ENCODE measurements at regions not wholly inside any gene's neighbourhood (a gene's known extent, or its start where the extent isn't known, plus 50 kb on each side); places are given as distances from the start of the nearest gene placed in this dataset.

DNA sequence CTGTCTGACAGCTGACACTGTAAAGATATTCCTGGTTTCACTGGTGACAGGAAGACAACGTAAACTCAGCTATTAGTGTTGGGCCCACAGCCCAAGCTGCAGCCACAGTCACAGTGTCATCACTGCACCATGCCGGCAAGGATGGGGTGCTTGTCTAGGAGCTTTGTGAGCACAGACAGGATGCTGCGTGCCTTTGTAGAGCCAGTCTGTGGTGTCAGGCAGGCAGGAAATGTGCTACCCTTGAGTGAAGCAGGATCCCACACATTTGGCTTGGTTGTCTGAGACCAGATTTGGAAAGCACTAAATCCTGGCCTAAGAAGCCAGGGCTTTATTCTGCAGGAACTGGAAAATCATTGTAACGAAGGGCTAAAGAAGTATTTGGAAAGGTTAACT, 121.6 kb upstream of the ADAMTS16 start:
- DNase-seq (ENCODE audit: low read depth): no peak
- TF ChIP-seq, protein P1, sequence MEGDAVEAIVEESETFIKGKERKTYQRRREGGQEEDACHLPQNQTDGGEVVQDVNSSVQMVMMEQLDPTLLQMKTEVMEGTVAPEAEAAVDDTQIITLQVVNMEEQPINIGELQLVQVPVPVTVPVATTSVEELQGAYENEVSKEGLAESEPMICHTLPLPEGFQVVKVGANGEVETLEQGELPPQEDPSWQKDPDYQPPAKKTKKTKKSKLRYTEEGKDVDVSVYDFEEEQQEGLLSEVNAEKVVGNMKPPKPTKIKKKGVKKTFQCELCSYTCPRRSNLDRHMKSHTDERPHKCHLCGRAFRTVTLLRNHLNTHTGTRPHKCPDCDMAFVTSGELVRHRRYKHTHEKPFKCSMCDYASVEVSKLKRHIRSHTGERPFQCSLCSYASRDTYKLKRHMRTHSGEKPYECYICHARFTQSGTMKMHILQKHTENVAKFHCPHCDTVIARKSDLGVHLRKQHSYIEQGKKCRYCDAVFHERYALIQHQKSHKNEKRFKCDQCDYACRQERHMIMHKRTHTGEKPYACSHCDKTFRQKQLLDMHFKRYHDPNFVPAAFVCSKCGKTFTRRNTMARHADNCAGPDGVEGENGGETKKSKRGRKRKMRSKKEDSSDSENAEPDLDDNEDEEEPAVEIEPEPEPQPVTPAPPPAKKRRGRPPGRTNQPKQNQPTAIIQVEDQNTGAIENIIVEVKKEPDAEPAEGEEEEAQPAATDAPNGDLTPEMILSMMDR (IDR thresholded peaks at IDR 0.05; ENCODE audit: control insufficient read depth, insufficient read depth, low read depth, low read length, missing control alignments): no peak
- no peak overlapping the region for H3K4me3 ChIP-seq (ENCODE audit: control insufficient read depth, low read depth, low read length)

DNA sequence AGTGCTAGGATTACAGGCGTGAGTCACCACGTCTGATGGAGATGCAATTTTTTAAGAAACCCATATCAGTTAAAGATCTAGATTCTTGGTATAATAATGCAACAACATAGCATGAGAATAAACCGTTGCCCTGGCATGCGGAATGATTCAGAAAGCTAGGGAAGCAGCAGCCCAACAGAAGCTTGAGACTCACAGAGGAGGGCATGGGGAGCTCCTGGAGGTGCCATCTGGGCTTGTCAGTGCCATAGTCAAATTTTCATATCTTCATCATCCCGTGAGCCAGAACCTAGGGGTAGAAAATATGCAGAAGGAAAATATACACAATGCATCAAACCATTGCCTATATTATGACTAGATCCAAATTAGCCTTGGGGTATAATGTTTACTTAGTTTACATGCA, 118.7 kb upstream of the ADAMTS16 start:
- H3K4me3 ChIP-seq (ENCODE audit: control insufficient read depth, low read depth, low read length): no peak overlapping the region
- TF ChIP-seq, protein P1 (IDR thresholded peaks at IDR 0.05; ENCODE audit: control insufficient read depth, insufficient read depth, low read depth, low read length, missing control alignments): no peak
- DNase-seq (ENCODE audit: low read depth): no peak

DNA sequence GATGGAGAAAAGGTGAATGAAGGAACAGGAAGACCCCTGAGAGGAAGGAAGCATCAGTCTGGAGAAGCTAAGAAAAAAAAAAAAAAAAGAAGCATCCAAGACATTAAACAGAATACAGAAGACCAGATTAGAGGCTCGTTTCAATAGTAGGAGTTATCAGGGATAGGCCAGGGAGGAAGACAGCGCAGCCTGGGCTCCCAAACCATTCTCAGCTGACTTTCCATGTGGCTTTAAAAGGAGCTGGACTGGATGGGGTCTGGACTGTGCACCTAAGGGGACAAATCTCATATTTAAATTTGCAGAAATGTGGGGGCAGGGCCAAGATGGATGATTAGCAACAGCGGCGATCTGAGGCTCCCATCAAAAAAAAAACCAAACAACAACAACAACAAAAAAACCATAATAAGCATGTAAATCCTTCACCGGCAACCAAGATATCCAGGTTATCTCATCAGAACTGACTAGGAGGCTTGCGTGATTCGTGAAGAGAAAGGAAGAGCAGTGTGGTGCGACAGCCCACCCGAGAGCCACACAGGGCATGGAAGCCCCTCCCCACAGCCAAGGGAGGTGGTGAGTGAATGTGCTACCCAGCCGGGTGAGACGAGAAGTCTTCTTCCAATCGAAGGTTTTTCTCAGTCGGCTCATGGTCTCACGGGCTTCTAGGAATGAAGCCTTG, 114.9 kb upstream of the ADAMTS16 start:
- no peak overlapping the region for H3K4me3 ChIP-seq (ENCODE audit: control insufficient read depth, low read depth, low read length)
- no peak for DNase-seq (ENCODE audit: low read depth)
- TF ChIP-seq, protein P1 (IDR thresholded peaks at IDR 0.05; ENCODE audit: control insufficient read depth, insufficient read depth, low read depth, low read length, missing control alignments): no peak

DNA sequence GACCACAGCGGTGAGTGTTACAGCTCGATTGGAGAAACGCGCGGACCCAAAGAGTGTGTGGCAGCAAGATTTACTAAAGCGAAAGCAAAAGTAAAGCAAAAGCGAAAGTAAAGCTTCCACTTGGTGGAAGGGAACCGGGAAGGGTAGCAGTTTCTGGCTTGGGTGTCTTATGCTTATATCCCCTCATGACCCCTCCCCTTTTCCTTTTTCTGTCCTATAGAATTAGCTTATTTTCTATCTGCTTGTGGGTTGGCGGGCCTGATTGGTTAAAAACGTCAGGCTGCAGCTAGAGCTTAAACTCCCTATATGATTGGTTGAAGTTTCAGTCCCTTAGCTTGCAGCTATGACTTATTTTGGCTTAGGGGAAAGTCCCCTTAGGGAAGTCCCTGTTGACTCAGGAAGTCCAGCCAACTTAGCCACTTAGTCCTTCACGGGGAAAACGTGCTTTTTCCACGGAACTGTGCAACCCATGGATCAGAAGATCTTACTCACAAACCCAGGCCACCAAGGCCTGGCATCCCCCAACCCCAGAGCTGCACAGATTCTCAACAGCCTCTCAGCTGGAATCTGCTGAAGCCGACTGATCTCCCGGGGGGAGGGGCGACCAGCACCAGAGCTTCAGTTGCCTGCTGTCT, 114.2 kb upstream of the ADAMTS16 start:
- TF ChIP-seq, protein P1 (IDR thresholded peaks at IDR 0.05; ENCODE audit: control insufficient read depth, insufficient read depth, low read depth, low read length, missing control alignments): no peak
- DNase-seq (ENCODE audit: low read depth): no peak
- no peak overlapping the region for H3K4me3 ChIP-seq (ENCODE audit: control insufficient read depth, low read depth, low read length)

DNA sequence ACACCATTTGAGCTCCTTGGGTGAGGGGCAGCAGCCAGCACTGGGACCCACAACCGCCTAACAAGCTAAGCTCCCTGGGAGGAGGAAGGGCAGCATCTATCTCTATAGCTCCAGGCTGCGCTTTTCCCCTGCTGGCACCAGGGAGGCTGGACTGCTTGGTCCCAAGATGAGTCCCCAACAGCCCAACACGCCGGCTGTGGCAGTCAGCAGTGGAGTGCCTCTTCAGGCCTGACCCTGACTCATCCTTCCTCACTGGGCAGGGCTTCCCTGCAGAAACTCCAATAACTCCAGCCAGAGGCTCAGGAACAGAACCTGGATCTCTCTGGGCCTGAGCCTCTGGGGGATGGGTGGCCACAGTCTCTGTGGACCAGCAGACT, 113.7 kb upstream of the ADAMTS16 start:
- no peak for DNase-seq (ENCODE audit: low read depth)
- no peak overlapping the region for H3K4me3 ChIP-seq (ENCODE audit: control insufficient read depth, low read depth, low read length)
- TF ChIP-seq, protein P1 (IDR thresholded peaks at IDR 0.05; ENCODE audit: control insufficient read depth, insufficient read depth, low read depth, low read length, missing control alignments): no peak

DNA sequence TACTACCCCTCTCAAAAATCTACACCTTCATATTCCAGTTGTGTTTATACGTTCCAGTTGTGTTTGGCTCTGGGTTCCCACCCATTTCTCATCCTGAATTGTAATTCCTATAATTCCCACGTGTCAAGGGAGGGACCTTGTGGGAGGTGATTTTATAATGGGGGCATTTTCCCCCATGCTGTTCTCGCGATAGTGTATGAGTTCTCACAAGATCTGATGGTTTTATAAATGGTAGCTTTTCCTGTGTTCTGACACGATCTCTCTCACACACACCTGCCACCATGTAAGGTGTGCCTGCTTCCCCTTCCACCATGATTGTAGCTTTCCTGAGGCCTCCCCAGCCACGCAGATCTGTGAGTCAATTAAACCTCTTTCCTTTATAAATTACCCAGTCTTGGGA, 108.5 kb upstream of the ADAMTS16 start:
- no peak overlapping the region for H3K4me3 ChIP-seq (ENCODE audit: control insufficient read depth, low read depth, low read length)
- DNase-seq (ENCODE audit: low read depth): no peak
- TF ChIP-seq, protein P1 (IDR thresholded peaks at IDR 0.05; ENCODE audit: control insufficient read depth, insufficient read depth, low read depth, low read length, missing control alignments): no peak

Measured in AG09309 (cell line).